KMS-11 (cell line): ENCODE measurements at regions not wholly inside any gene's neighbourhood (a gene's known extent, or its start where the extent isn't known, plus 50 kb on each side); places are given as distances from the start of the nearest gene placed in this dataset.

Source experiments
- H2AFZ ChIP-seq: fragments of 200-600 bp; sonication (generic); 2 replicates; pipeline ENCODE4 v1.6.1; 2016; ENCODE audit warnings: antibody characterized with exemption, mixed run types, low read depth
- H3K27ac ChIP-seq: fragments of 200-600 bp; sonication (generic); 2 replicates; pipeline ENCODE4 v1.6.1; 2016; ENCODE audit warnings: mild to moderate bottlenecking, mixed run types
- H3K27me3 ChIP-seq: fragments of 200-600 bp; sonication (generic); 2 replicates; pipeline ENCODE4 v1.6.1; 2017; ENCODE audit warnings: mild to moderate bottlenecking, low read depth, mixed run types, moderate library complexity; ENCODE audit not compliant: insufficient read depth
- H3K36me3 ChIP-seq: fragments of 200-600 bp; sonication (generic); 2 replicates; pipeline ENCODE4 v1.6.1; 2017; ENCODE audit warnings: mild to moderate bottlenecking, mixed run types; ENCODE audit not compliant: insufficient read depth
- H3K4me1 ChIP-seq: fragments of 200-600 bp; sonication (generic); 2 replicates; pipeline ENCODE4 v1.6.1; 2016; ENCODE audit warnings: mild to moderate bottlenecking, low read depth, mixed run types; ENCODE audit not compliant: poor library complexity, severe bottlenecking
- H3K4me2 ChIP-seq: fragments of 200-600 bp; sonication (generic); 2 replicates; pipeline ENCODE4 v1.7.0; 2016; ENCODE audit warnings: mild to moderate bottlenecking, mixed run types
- H3K4me3 ChIP-seq: fragments of 200-600 bp; sonication (generic); IDR thresholded peaks from 2 replicates; pipeline ENCODE4 v1.6.1; 2017; ENCODE audit warnings: low read depth, low read length, mixed read lengths; ENCODE audit not compliant: insufficient read depth
- H3K79me2 ChIP-seq: fragments of 200-600 bp; sonication (generic); 2 replicates; pipeline ENCODE4 v1.6.1; 2016; ENCODE audit warnings: low read depth, mixed run types; ENCODE audit not compliant: insufficient read depth
- H3K9ac ChIP-seq: fragments of 200-600 bp; sonication (generic); 2 replicates; pipeline ENCODE4 v1.6.1; 2016; ENCODE audit warnings: mild to moderate bottlenecking, mixed run types
- H4K20me1 ChIP-seq: fragments of 200-600 bp; sonication (generic); 2 replicates; pipeline ENCODE4 v1.6.1; 2016; ENCODE audit warnings: mild to moderate bottlenecking, mixed run types; ENCODE audit not compliant: insufficient read depth
- TF ChIP-seq, protein P1 (sequence below): fragments of 200-600 bp; sonication (generic); conservative IDR thresholded peaks from 2 replicates; pipeline ENCODE4 v1.6.1; 2017; ENCODE audit warnings: low read depth, mild to moderate bottlenecking, antibody characterized with exemption, low read length, moderate library complexity, mixed read lengths

DNA sequence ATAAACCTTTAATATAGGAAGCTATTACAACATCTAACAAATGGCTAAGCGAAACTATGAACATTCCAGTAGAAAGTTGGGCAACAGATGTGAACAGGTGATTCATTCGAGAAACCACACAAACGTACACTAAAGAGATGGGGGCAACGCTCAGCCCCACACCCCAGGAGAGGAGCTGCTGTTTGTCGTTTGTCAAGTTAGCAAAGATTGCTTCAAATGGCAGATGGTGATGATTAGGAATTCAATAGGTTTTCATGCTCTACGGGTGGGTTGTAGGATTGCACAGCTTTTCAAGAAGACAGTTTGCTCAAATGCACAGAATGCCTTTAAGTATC lies 154.7 kb upstream of the HDAC4 start:
- no peak overlapping the region for H3K27ac ChIP-seq
- no peak overlapping the region for H2AFZ ChIP-seq
- no peaks in the 10 kb centered on the region for H4K20me1 ChIP-seq
- H3K36me3 ChIP-seq: no peaks in the 10 kb centered on the region
- no peaks in the 10 kb centered on the region for H3K4me1 ChIP-seq
- TF ChIP-seq, protein P1, sequence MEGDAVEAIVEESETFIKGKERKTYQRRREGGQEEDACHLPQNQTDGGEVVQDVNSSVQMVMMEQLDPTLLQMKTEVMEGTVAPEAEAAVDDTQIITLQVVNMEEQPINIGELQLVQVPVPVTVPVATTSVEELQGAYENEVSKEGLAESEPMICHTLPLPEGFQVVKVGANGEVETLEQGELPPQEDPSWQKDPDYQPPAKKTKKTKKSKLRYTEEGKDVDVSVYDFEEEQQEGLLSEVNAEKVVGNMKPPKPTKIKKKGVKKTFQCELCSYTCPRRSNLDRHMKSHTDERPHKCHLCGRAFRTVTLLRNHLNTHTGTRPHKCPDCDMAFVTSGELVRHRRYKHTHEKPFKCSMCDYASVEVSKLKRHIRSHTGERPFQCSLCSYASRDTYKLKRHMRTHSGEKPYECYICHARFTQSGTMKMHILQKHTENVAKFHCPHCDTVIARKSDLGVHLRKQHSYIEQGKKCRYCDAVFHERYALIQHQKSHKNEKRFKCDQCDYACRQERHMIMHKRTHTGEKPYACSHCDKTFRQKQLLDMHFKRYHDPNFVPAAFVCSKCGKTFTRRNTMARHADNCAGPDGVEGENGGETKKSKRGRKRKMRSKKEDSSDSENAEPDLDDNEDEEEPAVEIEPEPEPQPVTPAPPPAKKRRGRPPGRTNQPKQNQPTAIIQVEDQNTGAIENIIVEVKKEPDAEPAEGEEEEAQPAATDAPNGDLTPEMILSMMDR: no peak
- H3K9ac ChIP-seq: no peak overlapping the region
- no peaks in the 10 kb centered on the region for H3K79me2 ChIP-seq
- no peak overlapping the region for H3K4me2 ChIP-seq
- no peak overlapping the region for H3K4me3 ChIP-seq
- no peaks in the 10 kb centered on the region; the same call in 1 of the 2 replicates for H3K27me3 ChIP-seq

DNA sequence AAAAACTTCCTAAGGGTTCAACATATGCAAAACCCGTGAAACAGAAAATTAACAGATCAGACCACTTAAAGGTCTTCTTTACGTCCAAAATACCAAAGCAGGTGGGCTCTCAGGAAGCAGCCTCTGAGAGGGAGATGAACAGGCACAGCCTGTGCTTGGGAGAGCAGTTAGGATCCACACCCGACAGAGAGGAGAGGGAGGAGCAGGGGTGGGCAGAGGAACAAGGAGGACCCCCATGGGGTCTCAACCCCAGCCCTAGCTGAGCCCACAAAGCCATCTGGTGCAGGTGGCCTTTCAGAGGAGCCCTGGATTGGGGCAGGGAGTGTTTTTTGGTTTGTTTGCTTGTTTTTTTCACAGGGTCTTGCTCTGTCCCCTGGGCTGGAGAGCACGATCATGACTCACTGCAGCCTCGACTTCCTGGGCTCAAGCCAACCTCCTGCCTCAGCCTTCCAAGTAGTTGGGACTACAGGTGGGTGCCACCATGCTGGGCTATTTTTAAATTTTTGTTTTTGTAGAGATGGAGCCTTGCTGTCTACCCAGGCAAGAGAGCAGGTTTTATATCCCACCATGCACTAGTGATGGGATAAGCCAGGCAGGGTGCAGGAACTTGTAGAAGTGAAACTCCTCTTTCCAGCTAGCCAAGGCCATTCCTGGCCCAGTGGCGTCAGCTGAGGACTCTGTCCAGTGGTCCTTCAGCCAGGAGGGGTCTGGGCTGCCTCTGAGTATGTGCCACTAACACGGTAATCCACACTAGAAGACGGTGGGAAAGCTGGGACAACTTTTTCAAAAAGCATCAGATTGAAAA lies 154.1 kb upstream of the HDAC4 start:
- no peaks in the 10 kb centered on the region; the same call in 1 of the 2 replicates for H3K27me3 ChIP-seq
- no peaks in the 10 kb centered on the region for H3K4me1 ChIP-seq
- H3K27ac ChIP-seq: no peak overlapping the region
- H3K4me2 ChIP-seq: no peak overlapping the region
- TF ChIP-seq, protein P1: no peak
- H3K36me3 ChIP-seq: no peaks in the 10 kb centered on the region
- H3K79me2 ChIP-seq: no peaks in the 10 kb centered on the region
- no peaks in the 10 kb centered on the region for H4K20me1 ChIP-seq
- H2AFZ ChIP-seq: no peak overlapping the region
- no peak overlapping the region for H3K9ac ChIP-seq
- H3K4me3 ChIP-seq: no peak overlapping the region

DNA sequence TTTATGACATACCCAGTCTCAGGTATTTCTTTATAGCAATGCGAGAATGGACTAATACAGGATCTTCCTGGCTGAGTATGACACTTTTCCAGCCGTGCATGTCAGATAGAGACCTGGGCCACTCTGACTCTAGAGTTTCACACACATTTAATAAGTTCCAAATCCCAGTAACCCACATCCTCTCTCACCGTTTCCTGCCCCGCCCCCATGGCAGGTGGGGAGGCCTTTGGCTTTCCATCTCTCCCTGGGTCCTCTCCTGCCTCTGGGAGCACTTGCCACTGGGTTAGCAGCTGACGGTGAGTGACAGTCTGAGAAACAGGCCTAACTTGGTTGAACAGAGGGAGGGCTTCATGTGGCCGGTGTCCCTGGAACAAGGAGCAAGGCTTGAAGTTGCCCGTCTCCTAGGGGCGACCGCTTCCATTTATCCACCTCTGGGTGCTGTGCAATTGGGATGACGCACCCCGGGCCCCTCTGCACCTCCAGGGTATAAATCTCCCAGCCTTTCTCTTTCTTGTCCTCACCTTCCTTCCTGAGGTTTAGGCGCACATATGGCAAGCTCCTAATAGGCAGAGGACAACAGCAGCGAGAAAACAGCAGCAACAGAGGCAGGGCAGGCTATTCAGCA lies 152.7 kb upstream of the HDAC4 start:
- no peaks in the 10 kb centered on the region for H3K79me2 ChIP-seq
- no peaks in the 10 kb centered on the region for H3K36me3 ChIP-seq
- H3K27ac ChIP-seq: no peak overlapping the region
- H3K27me3 ChIP-seq: peaks cover 8% of the 10 kb centered on the region; the same call in 1 of the 2 replicates
- no peak overlapping the region for H3K4me2 ChIP-seq
- no peaks in the 10 kb centered on the region for H4K20me1 ChIP-seq
- H2AFZ ChIP-seq: no peak overlapping the region
- H3K4me3 ChIP-seq: no peak overlapping the region
- H3K9ac ChIP-seq: no peak overlapping the region
- no peaks in the 10 kb centered on the region for H3K4me1 ChIP-seq
- TF ChIP-seq, protein P1: no peak

DNA sequence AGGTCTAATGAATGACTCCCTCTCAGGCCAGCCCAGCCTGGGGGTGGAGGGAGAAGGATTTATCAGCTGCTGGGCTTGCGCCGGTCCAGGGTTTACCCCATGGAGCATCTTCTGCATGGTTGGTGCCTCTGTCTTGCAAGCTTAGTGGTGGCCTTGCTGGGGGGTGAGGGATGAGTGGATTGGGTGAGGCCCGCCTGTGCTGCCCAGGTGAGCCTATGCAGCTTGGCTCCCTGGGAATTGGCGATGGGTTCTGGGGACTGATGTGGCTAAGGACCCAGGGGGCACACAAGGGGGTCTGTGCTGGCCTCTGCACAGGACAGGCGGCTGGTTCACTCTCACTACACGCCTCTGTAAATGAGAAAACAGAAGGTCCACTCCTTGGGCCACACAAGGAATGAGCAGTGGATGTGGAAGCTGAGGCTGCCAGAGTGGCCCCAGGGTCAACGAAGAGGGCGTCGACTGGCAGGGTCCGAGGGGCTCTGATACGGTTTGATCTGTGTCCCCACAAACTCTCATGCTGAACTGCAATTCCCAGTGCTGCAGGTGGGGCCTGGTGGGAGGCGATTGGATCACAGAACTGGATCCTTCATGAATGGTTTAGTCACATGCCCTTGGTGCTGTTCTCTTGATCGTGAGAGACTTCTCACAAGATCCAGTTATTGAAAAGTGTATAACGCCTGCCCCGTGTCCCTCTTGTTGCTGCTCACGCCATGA lies 151.6 kb upstream of the HDAC4 start:
- Histone ChIP-seq H3K27ac (no peak overlapping the region), H3K4me3 (no peak overlapping the region), H3K9ac (no peak overlapping the region), H3K36me3 (no peaks in the 10 kb centered on the region), H3K4me2 (no peak overlapping the region), H3K4me1 (no peaks in the 10 kb centered on the region), H3K27me3 (peaks cover 9% of the 10 kb centered on the region; the same call in 1 of the 2 replicates), H2AFZ (no peak overlapping the region), H3K79me2 (no peaks in the 10 kb centered on the region), H4K20me1 (no peaks in the 10 kb centered on the region)
- TF ChIP-seq, protein P1: no peak
